ENCODE measurements at regions not wholly inside any gene's neighbourhood (a gene's known extent, or its start where the extent isn't known, plus 50 kb on each side); places are given as distances from the start of the nearest gene placed in this dataset.

DNA sequence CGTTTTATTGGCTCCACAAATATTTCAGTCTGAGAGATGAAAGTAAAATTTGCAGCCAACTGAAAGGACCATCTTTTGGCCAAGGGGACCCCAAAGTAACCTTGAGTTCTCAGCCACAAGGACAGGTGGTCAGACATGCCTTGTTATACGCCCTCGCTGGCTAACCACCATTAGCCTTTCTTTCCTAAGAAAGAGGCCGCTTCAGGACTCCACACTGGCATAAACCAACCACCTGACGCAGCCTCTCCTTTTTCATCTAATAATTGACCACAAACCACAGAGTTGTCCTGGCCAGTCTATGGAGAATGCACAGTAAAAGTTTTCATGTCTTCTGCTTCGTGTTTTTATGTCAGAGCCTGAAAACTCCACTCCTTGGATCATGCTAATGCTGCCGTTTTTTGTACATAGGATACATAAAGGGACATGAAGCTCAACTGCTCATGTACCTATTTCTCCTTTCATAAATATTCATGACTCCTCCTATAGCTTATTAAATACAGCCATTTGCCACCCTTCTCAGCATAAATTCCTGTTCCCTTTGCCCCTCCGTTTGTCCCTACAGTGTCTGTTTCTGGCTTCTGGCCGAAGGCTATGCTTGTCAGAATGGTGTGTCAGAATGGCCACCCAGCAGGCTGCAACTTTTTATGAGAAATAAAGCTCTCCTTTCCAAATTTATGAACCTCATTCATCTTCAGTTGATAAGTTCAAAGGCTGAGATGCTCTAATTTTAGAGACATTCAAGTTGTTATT lies 374.1 kb upstream of the RBMS3 start:
- no peak for DNase-seq

DNA sequence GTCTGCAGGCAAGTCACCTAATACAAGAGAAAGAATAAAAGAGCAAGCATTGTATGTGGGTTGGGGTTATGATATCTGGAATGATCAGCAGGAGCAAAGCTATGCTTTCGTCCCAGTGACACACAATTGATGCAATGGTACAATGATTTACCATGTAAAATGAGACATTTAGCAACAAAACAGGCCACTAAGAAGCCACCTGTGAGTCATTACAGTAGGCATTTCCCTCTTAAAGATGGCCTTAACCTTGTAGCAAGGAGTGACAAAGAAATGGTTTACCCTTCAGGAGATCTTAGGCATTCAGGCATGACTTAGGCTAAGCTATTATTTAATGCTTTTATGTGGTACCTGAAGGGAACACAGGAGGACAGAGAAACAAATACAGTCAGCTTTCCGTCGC lies 373.3 kb upstream of the RBMS3 start:
- no peak for DNase-seq

DNA sequence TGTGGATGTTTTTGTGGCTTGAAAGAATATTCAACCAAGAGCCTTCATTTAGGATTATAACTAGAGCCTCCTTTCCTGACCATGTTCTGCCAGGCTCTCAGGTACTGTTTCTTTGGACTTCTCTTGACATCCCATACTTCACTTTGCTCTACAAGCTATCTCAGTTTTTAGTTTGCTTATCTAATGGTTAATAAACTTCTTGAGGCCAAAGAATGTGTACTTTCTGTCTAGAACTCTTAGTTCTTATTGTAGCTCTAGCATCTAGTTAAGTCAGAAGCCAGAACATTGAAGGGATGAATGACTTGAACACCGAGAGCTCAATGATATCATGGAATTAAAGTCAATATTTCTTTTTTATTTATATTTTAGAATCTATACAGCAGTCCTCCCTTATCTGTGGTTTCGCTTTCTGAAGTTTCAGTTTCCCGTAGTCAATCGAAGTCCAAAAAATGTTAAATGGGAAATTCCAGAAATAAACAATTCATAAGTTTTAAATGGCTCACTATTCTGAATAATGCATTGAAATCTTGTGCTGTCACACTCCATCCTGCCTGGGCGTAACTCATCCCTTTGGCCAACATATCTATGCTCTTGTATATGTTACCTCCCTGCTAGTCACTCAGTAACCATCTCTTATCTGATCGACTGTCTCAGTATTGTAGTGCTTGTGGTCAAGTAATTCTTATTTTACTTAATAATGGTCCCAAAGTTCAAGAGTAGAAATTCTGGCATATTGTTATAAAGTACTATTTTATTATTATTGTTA lies 368.6 kb upstream of the RBMS3 start:
- no peak for DNase-seq

DNA sequence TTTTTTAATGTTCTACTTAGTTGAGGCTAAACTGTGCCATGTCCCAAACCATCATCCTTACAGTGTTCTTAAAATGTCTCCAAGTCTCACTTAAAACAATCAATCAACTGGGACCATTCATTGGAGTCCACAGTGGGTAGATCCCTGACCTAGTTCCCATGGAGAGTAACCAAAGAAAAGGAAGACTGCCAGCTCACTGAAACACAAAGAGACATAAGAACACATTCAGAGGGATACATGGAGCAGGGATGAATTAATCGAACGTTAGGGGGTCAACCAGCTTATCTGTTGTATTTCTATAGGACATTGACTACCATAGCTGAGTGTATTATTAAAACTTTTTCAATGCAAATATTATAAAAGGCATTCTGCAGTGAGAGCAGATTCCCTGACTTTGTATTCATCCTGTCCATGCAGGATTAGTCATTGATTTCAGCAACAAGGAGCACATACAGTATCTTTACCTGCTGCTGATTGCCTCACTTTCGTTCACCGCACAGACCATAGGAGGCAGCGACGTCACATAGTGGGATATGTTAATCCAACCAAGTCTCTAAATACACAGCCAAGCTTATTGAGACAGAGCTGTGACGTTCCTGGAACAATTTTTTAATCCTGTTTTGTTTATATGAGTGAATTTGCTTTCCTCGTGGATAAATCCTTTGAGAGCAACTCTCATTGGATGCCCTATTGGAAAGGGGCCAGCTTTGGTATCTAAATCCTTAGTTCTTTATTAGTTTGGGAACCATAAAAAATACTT lies 364.9 kb upstream of the RBMS3 start:
- DNase-seq = peak; percentile 16 to 36

DNA sequence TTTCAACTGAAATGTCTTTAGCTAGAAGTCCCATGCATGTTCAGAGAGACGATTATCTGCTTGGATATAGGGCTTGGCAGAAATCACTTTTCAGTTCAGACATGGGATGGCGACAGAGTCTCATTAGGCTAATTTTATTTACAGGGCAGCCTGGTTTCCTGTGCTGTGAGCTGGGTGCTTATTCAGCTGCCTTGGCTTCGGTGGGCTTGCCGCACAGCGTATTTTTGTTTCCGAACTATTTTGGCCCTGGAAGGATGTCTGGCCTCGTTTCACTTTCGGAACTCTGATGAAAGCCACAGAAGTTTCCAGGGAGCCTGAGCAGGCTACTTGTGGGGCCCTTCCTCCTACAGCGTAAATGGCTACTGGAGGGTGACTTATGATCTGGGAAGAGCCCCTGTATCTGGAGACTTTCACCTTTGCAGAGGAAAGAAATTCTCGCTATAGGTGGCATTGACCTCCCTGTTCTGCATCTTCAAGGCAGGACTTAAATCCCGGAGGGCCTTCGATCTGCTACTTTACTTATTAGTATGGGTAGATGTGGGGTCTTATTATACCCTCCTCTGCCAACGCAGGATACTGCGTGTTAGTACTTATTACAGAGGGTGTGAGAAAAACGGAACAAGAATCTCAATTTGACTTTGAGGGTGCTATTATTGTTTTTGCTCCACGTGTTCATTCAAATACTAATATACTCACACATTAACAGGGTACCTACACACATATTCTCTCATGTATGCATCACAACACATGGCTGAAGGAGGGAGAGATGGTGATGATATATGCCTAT lies 364.0 kb upstream of the RBMS3 start:
- peak; percentile 27 to 39 for DNase-seq

DNA sequence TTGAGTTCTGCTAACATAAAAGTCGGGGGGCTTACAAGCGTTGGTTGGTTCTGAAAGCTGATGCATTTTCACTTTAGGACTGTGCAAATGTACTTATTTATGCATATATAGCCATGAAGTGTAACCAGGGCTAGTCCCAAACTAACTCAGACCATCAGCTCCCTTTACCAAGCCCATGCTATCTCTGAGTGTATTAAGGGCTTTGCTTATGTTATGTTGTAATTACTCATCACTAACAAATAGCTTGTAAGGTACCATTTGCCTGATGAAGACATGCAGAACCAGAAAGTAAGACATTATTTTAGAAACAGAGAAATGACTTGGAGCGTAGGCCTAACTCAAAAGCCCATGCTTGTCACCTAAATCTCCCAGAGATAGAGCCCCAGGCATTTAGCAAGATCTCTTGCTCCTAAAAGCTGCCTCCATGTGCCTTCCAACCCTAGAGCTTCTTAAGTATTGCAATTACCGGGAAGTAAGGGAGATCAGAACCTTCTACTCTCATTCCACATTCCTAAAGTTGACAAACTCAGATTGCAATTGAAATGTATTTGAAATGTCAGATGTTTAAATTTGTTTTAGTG lies 362.9 kb upstream of the RBMS3 start:
- no peak for DNase-seq

DNA sequence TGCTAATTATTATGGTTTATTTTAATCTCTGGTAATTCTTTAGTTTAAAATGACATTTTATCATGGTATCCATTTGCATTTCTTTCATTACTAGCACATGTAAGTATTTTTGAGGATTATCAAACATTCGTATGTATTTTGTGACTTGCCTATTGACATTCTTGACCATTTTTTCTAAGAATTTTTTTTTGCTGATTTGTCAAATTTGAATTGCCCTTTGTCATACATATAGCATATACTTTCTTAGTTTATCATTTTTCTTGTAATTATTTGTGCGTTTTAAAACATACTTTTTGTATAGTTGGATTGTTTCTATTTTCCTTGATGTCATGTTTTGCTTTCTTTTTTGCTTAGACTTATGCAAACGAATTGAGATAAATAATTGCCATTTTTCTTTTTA lies 358.5 kb upstream of the RBMS3 start:
- DNase-seq = no peak

DNA sequence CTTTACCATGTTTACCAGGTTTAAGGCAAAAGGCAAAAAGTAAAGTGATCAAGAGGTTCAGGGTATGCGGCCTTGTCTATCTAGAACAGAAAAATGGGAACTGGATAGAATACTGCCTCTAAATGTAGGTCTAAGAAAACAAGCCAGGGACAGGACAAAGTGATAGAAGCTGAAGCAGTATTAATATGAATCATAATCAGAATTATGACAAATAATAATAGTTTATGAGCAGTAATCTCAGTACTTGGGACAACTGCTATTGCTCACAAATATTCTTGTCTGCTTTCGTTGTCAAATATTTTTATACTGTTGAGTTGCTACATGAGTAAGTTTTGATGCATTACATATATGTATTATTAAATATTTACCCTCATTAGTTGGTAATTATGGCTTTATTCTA lies 356.9 kb upstream of the RBMS3 start:
- DNase-seq = no peak

DNA sequence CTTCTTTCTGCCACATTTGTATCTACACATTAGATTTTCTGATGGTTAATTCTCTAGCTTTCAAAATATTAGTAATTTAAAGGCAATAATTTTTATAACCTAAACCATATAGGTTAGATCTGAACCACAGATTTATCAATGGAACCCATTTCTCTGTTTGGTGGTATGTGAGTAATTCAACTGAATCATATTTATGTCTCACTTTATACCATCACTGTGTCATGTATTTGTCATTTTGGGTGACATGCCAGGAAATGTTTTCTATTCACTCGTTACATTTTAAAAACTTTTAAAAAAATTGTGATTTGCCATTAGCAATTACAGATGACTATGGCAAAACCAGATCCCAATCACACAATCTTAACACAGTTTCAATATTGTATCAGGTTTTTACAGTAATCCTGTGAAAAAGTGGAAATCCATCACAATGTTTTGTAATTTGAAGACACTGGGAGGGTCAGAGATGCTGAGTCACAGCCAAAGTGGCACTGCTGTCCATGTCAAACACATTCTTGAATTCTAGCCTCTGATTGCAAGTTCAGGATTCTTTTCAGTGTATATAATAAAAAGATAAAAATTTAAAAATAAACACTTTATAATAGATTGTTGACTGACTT lies 356.0 kb upstream of the RBMS3 start:
- no peak for DNase-seq

DNA sequence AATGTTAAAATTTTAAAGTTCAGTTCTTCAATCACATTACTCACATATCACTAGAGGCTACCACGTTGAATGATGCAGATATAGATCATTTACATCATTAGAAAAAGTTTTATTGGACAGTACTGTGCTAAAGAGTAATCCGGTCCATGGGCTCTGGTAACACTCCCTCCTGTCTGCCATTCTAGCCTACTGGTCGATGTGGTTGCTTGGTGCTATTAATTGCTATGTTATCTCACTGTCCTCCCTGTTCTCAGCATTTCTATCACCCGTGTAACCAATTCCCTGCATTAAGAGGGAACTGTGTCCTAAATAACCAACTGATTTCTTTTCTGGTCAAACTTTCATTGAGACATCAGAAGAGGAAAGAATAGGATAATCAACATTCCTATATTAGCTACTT lies 347.5 kb upstream of the RBMS3 start:
- DNase-seq = no peak

DNA sequence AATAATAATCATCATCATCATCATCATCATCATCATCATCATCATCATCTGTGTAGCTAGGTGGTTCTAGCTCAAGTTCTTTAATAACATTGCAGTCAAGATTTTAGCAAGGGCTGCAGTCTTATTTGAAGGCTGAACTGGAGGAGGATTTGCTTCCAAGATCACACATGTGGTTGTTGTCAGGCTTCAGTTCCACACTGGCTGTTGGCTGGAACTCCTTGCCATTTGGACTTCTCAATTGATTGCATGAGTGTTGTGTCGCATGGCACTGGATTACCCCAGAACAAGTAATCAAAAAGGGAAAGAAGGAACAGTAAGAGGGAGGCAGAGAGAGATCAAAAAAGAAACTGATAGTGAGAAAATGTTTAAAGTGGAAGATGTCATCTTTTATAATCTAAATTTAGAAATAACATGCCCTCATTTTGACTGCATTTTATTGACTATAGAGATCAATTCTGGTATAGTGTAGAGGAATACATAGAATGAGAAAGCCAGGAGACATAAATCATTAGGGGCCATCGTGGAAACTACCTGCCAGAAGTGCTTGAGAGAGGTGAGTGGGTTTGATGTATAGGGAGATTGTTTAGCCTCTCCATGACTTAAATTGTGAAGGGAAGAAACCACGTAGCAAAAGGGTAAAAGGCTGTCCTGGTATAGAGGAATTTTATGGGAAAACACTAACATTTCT lies 346.6 kb upstream of the RBMS3 start:
- DNase-seq = no peak

DNA sequence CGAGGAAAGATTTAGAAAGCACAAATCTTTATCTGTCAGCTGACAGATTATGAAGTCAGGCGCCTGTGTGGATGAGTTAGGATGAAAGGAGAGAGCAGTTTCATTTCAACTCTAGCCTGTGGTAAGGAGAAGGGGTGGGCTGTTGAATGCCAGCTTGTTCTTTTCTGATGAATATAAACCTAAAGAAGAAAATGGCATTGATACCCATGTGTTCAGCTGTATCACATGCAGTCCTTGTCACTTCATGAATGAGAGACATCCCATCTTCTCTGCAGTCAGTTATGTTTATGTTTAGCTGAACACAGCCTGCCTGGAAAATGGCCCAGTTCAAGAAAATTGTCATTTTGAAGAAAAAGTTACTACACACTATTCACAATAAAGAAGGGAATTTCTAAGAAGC lies 345.7 kb upstream of the RBMS3 start:
- DNase-seq = no peak

DNA sequence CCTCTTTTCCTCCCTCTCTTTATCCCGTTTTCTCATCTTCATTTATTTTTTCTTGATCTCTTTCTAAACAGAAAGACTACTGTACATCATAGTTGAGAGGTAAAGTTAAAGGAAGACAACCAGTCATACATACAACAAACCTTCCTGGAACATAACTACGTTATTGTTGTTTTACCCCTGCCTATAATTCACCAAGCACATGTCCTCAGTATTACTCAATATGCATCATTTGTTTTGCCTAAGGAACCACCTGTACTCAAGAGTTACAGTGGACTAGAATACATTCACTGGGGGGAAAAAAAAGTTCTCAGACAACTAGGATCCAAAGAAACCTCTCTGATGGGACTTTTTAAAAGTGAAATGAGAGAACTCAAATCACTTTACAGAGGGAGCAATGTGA lies 344.7 kb upstream of the RBMS3 start:
- no peak for DNase-seq

DNA sequence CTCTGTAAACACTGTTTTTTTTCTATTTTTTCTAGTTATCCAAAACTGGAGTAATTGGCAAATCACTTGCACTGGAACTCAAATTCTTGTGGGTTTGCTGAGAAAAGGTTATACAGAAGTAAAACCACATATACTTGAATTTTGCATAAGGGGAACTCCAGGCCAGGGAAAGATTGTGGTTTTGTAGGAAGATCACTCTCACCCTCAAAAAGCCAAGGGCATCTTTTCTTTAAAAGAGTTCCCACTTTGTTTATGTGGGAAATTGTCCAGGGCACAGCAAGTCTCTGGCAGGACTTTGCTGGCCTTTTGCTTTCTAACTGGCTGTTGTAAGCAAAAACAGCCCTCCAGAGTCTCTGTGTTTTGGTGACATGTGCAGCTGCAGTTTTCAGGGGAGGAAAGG lies 340.3 kb upstream of the RBMS3 start:
- DNase-seq = peak; percentile 10 to 18

DNA sequence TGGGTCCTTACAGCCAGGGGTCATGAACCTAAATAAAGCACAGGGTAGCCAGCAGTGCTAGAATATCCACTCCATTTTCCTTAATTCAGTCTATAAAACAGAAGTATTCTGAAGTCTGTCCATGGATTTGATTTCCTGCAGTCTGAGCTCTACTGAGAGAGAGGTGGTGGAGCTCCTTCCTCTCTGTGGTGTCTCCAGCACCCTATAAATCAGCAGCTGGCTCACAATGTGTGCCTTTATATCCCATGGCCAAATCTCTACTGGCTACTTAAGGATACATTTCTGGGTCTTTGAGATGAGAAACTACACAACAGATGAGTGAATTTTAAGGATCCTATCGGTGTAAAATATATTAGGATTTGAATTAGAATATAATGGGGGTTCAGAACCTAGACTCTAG lies 339.9 kb upstream of the RBMS3 start:
- no peak for DNase-seq

DNA sequence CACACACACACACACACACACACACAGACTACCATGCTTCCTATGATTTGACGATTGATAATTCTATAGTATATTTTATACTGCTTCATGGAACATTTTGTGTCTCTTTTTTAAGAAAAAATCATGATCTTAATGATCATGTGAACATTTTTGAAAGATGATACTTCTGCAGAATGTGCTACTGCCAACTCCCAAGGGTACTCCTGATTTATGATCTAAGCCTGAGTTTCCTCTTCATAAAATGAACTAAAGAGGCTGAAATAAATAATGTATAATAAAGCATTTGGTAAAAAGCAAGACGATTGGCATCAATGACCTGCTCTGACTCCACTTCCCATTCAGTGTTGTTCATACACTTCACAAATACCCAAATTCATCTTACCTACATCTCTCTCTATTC lies 333.8 kb upstream of the RBMS3 start:
- no peak for DNase-seq

DNA sequence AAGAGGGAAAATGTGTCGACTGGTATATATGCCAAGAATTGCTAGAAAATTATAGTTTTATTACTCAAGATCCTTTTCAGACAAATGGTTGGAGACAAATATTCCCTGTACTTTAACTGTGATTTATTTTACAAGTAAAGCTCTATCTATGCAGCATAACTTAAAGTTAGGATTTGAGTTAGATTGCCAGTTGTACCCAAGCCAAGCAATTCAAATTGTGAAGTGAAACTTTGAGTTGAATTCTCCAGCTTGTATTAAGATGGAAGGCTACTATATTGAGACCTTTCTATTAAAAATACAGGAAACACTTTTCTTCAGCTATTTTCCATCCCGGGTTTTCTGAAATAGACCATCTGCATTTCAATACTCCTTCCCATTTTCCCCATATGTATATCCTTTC lies 333.1 kb upstream of the RBMS3 start:
- DNase-seq = no peak

DNA sequence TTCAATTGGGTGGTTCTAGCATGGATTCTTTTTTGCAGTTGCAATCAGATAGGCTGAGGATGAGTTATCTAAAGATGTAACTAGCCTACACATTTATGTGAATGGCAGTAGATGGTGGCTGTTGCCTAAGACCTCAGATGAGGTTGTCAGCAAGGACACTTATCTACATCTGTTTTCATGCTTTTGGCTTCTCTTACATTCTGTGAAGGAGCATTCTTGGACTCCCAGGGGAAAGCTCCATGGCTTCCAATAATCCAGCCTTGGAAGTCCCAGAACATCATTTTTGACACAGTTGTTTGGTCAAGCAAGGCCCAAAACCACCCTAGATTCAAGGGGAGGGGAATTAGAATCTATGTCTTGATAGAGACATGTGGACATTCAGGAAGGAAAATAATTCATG lies 332.2 kb upstream of the RBMS3 start:
- DNase-seq = no peak

DNA sequence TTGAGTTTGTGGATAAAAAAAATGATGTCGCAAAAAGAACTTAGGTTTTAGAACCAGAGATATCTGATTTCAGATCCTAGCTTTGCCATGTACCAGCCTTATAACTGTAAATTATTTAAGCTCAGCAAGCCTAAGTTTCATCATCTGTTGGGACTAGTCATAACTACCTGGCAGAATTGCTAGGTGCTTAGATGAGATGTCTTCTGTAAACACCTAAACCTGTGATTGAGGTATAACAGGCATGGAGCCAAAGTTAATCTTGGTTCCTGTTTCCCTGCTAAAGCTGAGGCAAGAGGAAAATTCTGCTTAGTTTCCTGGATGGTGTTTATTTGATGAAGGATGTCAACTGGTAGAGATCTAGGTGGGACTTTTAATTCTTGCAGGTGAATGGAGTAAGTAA lies 331.3 kb upstream of the RBMS3 start:
- DNase-seq = no peak

DNA sequence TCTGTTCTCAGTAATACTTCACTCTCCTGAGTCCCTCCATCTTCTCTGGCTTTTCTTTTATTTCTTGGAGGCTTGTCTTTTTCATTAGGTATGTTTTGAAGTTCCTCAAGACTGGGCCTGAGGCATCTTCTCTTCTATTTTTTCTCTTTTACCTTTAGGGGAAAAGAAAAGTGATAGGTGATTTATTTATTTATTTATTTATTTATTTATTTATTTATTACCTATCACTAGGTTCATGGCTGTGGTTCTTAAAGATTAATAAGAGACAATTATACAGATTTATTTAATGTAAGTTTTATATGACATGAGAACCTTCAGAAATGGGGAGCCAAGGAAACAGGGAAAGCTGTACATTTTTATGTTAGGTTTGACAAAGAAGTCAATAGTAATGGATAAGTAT lies 330.3 kb upstream of the RBMS3 start:
- no peak for DNase-seq

DNA sequence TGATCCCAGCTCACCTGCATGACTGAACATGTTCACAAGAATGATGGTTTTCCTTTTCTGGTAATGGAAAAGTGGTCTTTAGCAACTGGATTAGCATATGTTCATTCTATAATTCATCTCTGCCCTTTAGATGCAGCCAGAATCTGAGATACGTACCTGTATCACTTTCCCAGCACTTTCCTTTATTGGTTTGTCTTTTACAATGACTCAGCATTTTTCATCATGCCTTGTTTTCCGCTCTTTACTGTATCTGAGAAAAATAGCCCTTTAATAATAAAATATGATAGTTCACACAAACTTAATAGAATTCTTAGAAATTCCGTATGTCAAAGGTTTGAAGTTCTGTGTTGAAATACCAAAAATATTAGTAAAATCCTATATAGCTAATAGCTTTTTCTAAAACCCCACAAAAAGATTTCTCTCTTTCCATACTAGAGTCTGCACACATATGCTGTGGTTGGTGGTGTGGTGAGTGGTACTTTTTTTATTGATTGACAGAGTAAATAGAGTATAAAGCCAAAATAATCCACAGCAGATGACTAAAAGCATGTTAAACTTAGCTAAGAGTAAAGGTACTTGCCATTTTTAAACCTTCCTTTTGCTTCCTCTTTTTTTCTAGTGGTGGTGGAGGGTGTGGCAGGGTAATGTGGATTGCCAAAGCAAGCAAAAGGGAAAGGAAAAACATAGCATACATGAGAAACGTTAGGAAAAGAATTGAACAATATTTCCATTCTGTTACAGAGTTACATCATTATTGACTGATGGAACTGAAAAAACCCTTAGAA lies 328.9 kb upstream of the RBMS3 start:
- peak; percentile 27 to 39 for DNase-seq

All from Kasumi-1 (cell line).